Stimulated activated CD4-positive, alpha-beta T cell treated with anti-CD3 and anti-CD28 coated beads, Interleukin-15, amount 100 ng/mL, for 1 hour (primary cell): ENCODE measurements at regions not wholly inside any gene's neighbourhood (a gene's known extent, or its start where the extent isn't known, plus 50 kb on each side); places are given as distances from the start of the nearest gene placed in this dataset.
"Not testable (repeated sequence)": the region's sequence is repeated elsewhere in the genome, so short reads cannot be mapped to it uniquely, and the experiment has no call there.

Experiments
- DNase-seq, 2 donors: peaks; one replicate each; pipeline ENCODE4 v3.0.0-alpha.2; 2020; ENCODE audit warnings: low read depth in 1 of 2, low spot score in 1 of 2

DNA sequence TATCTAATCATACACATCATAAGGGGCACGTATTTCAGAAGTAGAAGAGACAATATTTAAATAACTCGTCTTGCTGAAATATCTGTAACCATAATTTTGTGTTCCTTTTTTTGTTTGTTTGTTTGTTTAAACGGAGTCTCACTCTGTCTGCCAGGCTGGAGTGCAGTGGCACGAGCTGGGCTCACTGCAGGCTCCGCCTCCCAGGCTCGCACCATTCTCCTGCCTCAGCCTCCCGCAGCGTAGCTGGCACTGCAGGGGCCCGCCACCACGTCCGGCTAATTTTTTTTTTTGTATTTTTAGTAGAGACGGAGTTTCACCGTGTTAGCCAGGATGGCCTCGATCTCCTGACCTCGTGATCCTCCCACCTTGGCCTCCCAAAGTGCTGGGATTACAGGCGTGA is 248.9 kb downstream of the KCNJ3 start:
- not testable (repeated sequence) for DNase-seq

DNA sequence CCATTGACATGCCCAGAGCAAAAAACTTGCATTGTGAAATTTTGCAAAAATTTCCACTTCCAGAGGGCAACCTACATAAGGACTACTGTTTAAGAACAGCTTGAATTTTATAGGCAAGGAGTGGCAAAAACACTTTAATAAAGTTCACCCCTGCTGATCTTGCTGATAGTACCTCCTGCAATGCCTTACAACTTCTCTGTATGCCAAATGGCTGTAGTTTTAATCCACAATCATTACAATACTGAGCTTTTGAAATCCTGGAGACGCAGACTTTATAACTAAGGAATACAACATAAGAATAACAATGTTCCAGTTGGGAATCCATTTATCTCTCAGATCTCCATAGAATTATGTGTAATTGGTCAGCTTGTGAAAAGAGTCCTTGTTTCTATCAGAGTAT is 247.5 kb downstream of the KCNJ3 start:
- no peak for DNase-seq

DNA sequence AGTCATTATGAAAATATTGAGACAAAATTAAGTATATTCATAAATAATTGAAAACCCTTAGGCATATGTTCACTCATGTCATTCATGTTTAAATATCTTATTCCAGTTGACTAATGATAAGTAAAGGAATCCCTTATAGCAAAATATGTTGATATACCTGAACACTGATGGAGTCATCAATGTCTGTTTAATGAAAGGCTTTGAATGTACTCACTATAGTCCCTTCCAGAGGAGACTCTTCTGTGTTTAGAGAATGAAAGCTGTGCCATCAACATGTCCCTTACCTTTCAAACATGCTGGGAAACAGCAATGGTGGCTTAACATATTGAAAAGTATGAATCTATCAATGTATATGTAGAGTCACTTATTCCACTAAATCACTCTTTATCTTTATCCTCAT is 242.9 kb downstream of the KCNJ3 start:
- DNase-seq = no peak

DNA sequence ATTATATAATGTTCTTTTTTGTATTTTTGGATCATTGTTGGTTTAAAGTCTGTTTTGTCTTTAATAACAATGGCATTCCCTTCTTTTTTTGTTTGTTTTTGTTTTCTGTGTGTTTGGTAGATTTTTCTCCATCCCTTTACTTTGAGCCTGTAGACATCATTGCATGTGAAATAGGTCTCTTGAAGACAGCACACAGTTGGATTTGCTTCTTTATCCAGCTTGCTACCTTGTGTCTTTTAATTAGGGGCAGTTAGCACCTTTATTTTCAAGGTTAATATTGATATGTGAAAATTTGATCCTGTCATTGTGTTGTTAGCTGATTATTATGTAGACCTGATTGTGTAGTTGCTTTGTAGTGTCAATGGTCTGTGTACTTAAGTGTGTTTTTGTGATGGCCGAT is 235.7 kb downstream of the KCNJ3 start:
- no peak for DNase-seq

DNA sequence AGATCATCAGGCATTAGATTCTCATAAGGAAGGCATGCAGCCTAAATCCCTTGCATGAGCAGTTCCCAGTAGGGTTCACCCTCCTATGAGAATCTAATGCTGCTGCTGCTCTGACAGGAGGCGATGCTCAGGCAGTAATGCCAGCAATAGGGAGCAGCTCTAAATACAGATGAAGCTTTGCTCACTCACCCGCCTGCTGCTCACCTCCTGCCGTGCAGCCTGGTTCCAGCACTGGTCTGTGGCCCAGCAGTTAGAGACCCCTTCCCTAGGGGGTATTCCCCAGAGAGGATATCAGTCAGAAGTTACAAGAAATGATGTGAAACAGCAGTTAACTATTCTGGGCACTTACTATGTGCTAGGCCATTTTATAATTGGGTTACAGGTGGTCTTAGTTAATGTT is 226.0 kb downstream of the KCNJ3 start:
- DNase-seq = no peak

DNA sequence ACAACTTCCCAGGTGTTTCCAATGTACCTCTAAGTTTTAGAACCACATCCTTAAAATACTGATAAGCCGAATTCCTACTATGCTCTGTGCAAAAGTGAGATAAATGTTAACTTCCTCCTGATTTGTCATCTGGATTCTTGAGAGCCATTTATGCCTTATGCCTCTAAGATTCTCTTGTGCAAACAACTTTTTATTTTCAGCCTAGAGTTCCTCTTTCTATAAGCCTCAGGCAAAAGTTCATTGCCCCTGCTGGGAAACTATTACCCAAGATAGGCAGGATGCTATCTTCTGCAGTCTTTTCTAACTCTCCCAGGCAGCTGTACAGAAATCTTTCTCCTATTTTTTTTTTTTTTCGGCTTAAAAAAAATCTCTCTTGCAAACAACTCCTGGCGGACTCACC is 216.1 kb downstream of the KCNJ3 start:
- DNase-seq = no peak

DNA sequence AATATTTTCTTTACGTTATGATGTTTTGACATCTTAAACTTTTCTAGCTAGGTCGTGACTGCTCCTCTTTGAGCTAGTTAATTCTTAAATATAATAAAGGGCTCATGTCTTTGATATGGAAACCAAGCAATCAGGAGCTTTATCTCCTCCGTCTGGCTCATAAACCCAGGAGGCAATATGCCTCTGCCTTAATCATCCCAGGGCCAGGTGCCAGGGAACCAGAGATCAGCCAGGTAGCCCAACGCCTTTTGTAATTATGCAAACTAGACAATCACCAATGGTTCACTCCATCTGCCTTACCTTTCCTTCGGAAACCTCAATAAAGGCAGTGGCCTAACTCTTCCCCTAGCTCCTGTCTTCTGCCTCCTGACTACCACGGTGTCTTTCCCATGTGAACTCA is 213.7 kb downstream of the KCNJ3 start:
- DNase-seq = no peak

DNA sequence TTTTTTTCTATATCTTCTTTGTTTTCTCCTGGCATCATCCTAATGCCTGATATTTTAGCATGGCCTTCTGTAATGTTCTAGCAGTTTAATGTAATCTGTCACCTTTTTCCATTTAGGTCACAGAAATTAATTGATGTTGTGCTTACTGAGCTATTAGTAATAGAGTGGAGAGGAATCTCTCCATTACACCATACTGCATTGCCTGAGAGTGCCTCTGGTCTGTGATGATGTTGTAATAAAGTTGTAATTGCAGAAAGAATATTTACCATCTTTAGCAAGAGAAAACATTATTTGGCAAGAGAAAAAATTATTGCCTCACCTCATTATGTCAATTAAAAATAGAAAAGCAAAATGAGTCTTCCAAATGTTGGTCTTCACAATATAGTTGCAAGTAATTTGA is 213.2 kb downstream of the KCNJ3 start:
- no peak for DNase-seq

DNA sequence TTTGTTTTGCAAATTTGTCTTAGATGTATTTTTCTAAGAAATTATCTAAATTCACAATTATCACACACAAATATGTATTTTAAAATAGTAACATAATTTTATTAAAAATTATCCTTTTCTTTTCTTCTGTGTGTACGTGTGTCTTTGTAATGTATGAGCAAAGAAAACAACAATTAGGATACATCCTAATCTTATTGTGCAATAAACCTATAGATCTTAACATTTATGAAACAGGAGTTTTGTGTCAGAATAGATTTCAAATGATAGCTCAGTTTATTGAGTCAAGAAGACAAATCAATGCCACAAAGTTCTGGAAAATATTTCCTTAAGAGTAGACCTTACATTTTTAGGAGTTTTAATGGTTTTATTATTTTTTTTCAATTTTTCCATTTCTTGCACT is 212.2 kb downstream of the KCNJ3 start:
- no peak for DNase-seq

DNA sequence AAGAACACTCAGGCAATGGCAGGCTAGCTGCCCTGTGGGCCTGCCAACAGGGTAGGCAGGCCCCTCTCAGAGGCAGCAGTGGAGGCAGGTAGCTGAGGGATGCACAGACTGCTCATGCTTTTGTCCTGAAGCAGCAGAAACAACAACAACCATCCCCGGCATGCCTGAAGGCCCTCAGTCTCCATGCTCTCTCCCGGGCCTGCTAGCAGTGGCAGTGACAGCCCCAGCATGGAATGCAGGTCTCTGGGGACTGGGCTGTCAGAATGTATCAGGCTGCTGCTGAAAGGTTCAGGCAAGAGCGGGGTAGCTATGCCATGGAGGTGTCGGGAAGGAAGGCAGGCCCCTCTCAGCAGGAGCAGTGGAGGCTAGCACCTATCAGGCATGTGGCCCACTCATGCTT is 209.8 kb downstream of the KCNJ3 start:
- DNase-seq = no peak
